ENCODE measurements at regions not wholly inside any gene's neighbourhood (a gene's known extent, or its start where the extent isn't known, plus 50 kb on each side); places are given as distances from the start of the nearest gene placed in this dataset.

GRCh38 chrX:63963095-63963784 lies 178.2 kb upstream of the ARHGEF9 start:
- no peak for TF ChIP-seq CTCF (IDR thresholded peaks at IDR 0.05)
- peak in 3 of 8 donors; percentile 35 to 64 (median 51) for ATAC-seq
- WGBS, 2 donors: 50 to 58% methylated on average over 2 of the region's 2 CpGs
- H3K36me3 ChIP-seq: no peaks in the 10 kb centered on the region
- no peaks in the 10 kb centered on the region for H3K27me3 ChIP-seq
- intact Hi-C loops (cut with DNase I): no loop called here
- peak in 1 of 2 donors; percentile 5 for DNase-seq
- H3K4me3 ChIP-seq: no peak overlapping the region
- no peaks in the 10 kb centered on the region for H3K4me1 ChIP-seq
- no peak overlapping the region for H3K27ac ChIP-seq
- peaks cover 0 to 11% (median 0%) of the 10 kb centered on the region in 11 donors for H3K9me3 ChIP-seq

GRCh38 chrX:63961964-63962363 lies 176.9 kb upstream of the ARHGEF9 start:
- Histone ChIP-seq H3K9me3 (peaks cover 0 to 13% (median 0%) of the 10 kb centered on the region in 11 donors), H3K4me3 (no peak overlapping the region), H3K27me3 (no peaks in the 10 kb centered on the region), H3K36me3 (no peaks in the 10 kb centered on the region), H3K4me1 (no peaks in the 10 kb centered on the region), H3K27ac (no peak overlapping the region)
- intact Hi-C loops (cut with DNase I): no loop called here
- ATAC-seq: peak in 4 of 8 donors; percentile 29 to 64 (median 39)
- no peak for TF ChIP-seq CTCF (IDR thresholded peaks at IDR 0.05)
- DNase-seq: no peak
- WGBS, 2 donors: 17 to 40% methylated on average over 1 of the region's 1 CpG

- DNase-seq (no peak), ATAC-seq (no peak)
- Histone ChIP-seq H3K4me1 (no peaks in the 10 kb centered on the region), H3K27ac (no peak overlapping the region), H3K9me3 (peaks cover 0 to 13% (median 0%) of the 10 kb centered on the region in 11 donors), H3K27me3 (no peaks in the 10 kb centered on the region), H3K36me3 (no peaks in the 10 kb centered on the region), H3K4me3 (no peak overlapping the region)
- TF ChIP-seq CTCF (IDR thresholded peaks at IDR 0.05): no peak
- intact Hi-C loops (cut with DNase I): no loop called here
These were observed 175.0 kb upstream of the ARHGEF9 start for GRCh38 chrX:63959975-63960374.

GRCh38 chrX:63958134-63958865 lies 173.3 kb upstream of the ARHGEF9 start:
- whole genome bisulfite sequencing, 2 donors: 74 to 80% methylated on average over 2 of the region's 2 CpGs
- no peak for TF ChIP-seq CTCF (IDR thresholded peaks at IDR 0.05)
- intact Hi-C loops (cut with DNase I): no loop called here

More at GRCh38 chrX:63958134-63958865, 173.3 kb upstream of the ARHGEF9 start:
- H3K36me3 ChIP-seq: no peaks in the 10 kb centered on the region
- no peaks in the 10 kb centered on the region for H3K27me3 ChIP-seq
- H3K4me1 ChIP-seq: no peaks in the 10 kb centered on the region
- no peak overlapping the region for H3K4me3 ChIP-seq
- H3K27ac ChIP-seq: no peak overlapping the region
- ATAC-seq: no peak
- H3K9me3 ChIP-seq: peaks cover 0 to 27% (median 0%) of the 10 kb centered on the region in 11 donors
- no peak for DNase-seq
